Keratinocyte (primary cell): ENCODE measurements at regions not wholly inside any gene's neighbourhood (a gene's known extent, or its start where the extent isn't known, plus 50 kb on each side); places are given as distances from the start of the nearest gene placed in this dataset.

Experiments
- EZH2 ChIP-seq: IDR thresholded peaks from one replicate; pipeline ENCODE4 v1.6.1; 2012; ENCODE audit warnings: inconsistent platforms, mild to moderate bottlenecking, low read length, moderate library complexity
- TF ChIP-seq, protein P1 (sequence below), 3 experiments: IDR thresholded peaks in 1 of 3; conservative IDR thresholded peaks in 1 of 3; optimal IDR thresholded peaks in 1 of 3; 2 replicates in 2 of 3; 3 replicates in 1 of 3; pipeline versions ENCODE3 to v1.5.1; 2011; ENCODE audit warnings: low read length in 3 of 3, mild to moderate bottlenecking in 3 of 3, moderate library complexity in 2 of 3, control low read depth in 1 of 3, inconsistent platforms in 1 of 3; ENCODE audit not compliant: insufficient read depth in 2 of 3; ENCODE audit errors: extremely low read depth in 1 of 3

DNA sequence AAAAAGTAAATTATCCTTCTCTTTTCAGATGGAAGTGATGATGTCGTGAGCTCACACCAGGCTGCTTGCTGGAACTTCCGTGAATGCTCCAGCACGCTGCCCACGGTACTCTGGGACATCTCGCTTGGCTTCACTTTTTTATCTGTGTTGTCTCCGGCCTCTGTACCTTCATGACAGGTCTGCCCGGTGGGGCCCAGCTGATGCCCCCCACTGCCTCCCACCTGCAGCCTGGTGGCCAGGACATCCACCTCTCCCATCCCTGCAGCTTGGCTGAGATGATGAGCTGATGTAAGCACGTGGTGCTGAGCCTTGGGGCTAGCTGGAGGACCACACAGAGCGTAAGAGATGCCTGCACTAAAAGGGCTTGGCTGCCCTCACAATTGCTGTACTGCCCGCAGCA lies 59.0 kb upstream of the HELT start:
- TF ChIP-seq, protein P1, sequence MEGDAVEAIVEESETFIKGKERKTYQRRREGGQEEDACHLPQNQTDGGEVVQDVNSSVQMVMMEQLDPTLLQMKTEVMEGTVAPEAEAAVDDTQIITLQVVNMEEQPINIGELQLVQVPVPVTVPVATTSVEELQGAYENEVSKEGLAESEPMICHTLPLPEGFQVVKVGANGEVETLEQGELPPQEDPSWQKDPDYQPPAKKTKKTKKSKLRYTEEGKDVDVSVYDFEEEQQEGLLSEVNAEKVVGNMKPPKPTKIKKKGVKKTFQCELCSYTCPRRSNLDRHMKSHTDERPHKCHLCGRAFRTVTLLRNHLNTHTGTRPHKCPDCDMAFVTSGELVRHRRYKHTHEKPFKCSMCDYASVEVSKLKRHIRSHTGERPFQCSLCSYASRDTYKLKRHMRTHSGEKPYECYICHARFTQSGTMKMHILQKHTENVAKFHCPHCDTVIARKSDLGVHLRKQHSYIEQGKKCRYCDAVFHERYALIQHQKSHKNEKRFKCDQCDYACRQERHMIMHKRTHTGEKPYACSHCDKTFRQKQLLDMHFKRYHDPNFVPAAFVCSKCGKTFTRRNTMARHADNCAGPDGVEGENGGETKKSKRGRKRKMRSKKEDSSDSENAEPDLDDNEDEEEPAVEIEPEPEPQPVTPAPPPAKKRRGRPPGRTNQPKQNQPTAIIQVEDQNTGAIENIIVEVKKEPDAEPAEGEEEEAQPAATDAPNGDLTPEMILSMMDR (optimal IDR thresholded peaks at IDR 0.05 in 1 of 3, IDR thresholded peaks at IDR 0.05 in 1 of 3, conservative IDR thresholded peaks at IDR 0.05 in 1 of 3; ENCODE audit: extremely low read depth in 1 of 3, insufficient read depth in 2 of 3, low read length in 3 of 3): no peak
- TF ChIP-seq EZH2: no peak
